Activated CD8-positive, alpha-beta memory T cell treated with anti-CD3 and anti-CD28 coated beads for 4 hours (primary cell): ENCODE measurements at regions not wholly inside any gene's neighbourhood (a gene's known extent, or its start where the extent isn't known, plus 50 kb on each side); places are given as distances from the start of the nearest gene placed in this dataset.
"Not testable (repeated sequence)": the region's sequence is repeated elsewhere in the genome, so short reads cannot be mapped to it uniquely, and the experiment has no call there.

Experiments
- DNase-seq, 2 donors: peaks; one replicate each; pipeline ENCODE4 v3.0.0-alpha.2; 2020; ENCODE audit warnings: low read depth in 2 of 2

DNA sequence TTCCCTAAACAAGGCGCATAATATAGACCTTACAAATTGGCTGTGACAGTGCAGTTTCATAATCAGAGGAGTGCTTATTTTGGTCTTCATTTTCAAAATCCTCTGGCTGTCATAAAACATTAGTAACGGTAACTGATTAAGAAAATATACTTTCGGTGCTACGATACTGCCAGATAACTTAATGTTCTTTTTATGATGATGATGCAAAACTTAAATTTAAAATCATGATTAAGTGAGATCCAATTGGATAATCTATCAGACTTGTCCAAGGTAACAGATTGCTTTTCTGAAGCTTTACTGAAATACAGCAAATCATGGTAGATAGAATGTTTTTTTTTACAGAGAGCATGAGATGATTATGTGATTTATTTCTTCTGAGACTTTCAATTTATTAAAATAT is 364.2 kb upstream of the CNTN3 start:
- DNase-seq: no peak

DNA sequence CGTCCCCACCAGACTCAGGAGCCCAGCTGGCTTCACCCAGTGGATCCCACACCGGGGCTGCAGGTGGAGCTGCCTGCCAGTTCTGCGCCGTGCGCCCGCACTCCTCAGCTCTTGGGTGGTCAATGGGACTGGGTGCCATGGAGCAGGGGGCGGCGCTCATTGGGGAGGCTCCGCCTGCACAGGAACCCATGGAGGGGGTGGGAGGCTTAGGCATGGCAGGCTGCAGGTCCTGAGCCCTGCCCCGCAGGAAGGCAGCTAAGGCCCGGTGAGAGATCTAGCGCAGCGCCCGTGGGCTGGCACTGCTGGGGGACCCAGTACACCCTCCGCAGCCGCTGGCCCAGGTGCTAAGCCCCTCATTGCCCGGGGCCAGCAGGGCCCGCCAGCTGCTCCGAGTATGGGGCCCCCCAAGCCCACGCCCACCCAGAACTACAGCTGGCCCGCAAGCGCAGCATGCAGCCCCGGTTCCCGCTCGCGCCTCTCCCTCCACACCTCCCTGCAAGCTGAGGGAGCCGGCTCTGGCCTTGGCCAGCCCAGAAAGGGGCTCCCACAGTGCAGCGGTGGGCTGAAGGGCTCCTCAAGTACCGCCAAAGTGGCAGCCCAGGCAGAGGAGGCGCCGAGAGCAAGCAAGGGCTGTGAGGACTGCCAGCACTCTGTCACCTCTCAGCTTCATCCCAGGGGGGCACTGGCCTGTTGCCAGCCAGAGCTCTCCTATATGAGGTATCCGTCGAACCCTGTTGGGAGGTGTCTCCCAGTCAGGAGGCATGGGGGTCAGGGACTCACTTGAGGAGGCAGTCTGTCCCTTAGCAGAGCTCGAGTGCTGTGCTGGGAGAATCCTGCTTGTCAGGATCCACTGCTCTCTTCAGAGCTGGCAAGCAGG is 370.8 kb upstream of the CNTN3 start:
- not testable (repeated sequence) for DNase-seq

DNA sequence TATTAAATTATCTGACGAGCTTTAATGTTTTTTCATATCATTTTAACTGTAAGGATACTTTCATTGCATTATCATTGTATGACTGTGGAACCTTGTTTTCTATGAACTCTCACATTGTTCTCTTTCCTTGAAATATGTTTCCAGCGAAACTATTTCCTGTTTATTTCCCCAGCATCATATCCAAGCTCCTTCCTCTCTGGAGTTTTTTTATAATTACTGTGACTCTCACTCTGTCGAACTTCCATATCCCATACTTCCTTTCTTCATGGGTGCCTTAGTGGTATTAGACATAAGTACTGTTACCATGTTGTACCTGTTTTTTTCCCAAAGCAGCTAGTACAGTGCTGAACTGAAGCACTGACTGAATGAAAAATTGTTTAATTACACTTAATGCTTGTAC is 373.6 kb upstream of the CNTN3 start:
- DNase-seq: no peak

DNA sequence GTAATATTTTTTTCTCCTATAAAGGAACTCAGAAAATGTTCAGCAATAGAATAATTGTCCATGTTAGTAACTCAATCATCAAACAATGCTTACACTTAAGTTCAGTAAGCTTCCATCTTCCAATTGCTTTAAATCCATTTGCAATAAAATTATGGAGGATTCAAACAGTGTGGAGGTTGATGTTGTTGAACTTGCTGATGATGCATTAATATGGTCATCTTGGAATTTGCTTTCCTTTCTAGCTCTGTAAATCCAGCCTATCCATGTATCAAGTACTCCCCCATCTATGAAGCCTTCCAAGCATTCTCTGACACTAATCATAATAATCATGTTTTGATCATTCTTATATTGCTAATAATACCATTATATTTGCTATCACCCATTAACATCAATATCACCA is 378.4 kb upstream of the CNTN3 start:
- no peak for DNase-seq

DNA sequence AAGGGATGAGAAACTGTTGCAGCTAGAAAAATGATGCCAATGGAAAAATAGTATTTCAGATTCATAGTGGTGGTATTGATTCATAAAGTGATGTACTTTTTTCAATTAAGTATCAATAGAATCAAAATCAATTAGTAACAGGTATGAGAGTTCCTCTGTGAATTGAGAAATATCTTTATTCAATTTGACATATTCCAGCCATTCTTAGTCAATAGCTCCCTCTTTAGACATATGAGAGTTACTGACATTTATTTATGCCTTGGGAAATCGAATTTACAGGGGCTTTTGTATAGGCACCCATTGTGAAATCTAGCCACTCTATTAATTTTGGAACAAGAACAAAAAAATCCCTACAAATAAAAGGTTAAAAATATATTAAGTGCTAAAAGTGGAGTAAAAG is 386.9 kb upstream of the CNTN3 start:
- no peak for DNase-seq

DNA sequence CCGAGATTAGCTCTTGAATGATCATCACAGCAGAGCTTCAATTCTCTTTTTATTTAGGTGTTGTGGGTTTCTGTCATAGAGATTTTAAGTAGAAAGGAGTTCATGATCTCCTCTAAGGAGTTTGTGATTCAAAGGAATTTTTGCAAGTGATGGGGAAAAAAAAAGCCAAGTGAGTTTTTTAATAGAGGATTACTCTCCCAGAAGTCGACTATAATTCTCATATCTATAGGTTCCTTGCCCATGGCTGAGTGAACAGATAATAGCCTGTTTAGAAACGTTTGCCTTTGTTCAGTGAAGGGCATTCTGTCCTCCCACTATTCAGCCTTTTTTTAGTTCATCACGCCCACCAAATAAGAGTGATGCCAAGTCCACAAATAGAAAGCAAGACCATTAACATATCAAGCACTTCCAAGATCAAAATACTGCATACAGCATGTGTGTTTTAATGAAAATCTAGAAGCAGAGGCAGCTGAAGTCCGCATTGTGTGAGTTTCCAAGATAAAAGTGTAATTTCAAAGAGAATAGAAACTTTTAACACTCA is 398.4 kb upstream of the CNTN3 start:
- no peak for DNase-seq

DNA sequence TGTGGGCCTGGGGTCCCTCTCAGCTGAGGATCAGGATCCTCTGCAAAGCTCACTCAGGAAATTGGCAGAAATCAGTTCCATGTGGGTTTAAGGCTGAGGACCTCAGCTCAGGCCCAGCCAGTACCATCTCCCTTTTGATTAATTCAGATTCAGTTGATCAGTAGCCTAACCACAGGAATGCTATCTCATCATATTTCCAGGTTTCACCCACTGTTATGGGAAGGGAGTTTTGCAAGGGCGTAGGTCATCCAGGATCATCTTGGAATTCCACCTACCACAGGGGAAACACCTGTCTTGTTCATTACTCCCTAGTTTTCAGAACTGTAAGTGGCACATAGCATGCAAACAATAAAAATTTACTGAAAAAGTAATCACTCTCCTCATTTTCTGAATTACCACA is 399.5 kb upstream of the CNTN3 start:
- DNase-seq: no peak

DNA sequence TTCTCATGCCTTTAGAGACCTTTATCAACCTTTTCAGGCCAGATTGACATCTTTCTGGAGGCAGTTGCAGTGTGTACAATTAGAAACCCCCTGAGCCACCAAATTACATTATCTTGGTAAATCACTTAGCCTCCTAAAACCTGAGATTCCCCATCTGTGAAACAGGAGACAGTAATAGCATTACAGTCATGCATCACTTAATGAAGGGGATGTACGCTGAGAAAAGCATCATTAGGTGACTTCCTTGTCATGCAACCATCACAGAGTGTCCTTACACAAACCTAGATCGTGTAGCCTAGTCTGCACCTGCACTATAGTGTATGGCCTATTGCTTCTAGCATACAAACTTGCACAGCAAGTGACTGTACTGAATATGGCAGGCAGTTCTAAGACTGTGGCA is 400.8 kb upstream of the CNTN3 start:
- DNase-seq: no peak

DNA sequence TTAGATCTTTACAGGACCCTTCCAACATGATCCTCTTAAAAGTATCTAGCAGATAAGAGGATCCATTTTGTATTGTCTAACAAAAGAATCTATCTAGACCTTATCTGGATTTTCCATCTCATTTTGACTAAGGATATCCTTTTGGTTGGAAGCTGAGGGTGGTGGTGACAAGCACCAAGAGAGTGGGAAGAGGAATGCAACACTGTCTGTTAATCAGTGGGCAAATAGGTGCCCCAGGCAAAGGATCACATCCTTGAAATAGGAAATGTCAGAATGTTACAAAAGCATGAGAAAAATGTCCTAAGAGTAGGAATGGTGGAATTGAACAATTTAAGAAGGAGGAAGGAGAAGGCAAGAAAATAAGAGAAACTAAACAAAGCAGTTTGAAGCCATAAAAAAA is 420.7 kb upstream of the CNTN3 start:
- DNase-seq: no peak

DNA sequence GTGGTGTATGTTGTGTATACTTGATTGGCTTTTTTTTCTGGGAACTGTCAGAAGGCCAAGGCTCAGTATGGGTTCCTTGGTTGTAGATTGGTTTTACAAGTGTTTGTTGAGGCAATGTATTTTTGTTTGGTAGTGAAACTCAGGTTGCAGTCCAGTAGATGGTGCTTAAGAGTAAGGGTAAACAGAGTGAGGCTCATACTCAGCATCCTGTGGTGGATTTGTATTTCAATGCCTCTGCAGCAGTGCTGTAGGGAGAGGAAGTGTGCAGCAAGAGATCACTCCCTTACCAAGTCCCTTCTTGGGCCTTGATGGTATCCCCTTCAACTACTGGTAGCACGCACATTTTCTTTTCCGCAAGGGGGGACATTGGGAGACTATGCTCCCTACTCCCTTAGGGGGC is 428.5 kb upstream of the CNTN3 start:
- no peak for DNase-seq

DNA sequence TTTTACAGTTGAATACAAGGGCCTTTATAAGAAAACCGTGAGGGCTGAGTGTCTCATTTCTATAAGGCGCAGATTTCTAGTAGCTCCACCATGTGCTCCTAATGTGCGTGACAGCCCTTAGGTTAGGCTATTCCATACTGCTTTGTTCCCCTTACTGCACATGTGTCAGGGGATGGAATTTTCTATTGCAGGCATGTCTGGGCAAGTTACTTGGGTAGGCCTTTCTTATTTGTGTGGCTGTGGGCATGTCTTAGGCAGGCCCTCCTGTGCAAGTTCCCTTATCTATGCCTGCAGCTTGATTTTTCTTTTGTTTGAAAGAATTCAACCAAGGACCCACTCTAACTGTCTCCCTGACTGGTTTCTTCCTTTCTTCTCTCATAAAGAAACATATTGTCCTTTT is 434.2 kb upstream of the CNTN3 start:
- no peak for DNase-seq

DNA sequence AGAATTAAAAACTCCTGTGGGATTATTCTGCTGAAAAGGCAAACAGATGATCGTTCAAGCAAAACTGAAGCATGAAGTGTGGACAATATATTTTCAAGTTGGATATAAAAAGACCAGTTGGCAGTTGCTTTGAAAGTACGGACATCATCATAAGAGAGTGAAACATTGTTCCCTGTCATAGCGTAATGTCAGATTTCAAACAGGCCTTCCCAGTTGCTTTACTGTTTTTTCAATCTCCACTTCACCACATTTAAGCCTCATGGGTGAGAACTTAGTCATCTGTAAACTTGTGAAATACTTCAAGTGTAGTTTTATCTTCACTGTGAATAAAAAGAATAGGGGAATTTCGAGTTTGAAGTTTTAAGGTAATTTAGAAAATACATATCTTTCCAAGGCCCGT is 435.1 kb upstream of the CNTN3 start:
- no peak for DNase-seq

DNA sequence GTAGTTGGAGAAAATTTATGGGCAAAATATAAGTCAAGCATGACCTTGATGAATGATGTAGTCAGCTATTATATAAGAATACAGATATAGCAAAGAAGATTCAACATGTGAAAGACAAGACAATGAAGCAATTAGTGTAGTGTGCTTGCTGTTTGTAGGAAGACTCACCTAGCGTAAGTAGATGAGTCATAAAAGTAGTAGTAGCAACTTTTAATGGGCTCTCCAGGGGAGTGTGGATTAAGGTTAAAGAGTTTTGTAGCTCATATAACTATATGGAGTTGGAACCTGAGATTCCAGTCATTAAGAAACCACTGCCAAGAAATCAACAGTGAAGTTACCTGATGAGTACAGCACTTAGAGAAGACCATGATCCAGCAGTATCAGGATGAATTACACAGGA is 444.7 kb upstream of the CNTN3 start:
- no peak for DNase-seq

DNA sequence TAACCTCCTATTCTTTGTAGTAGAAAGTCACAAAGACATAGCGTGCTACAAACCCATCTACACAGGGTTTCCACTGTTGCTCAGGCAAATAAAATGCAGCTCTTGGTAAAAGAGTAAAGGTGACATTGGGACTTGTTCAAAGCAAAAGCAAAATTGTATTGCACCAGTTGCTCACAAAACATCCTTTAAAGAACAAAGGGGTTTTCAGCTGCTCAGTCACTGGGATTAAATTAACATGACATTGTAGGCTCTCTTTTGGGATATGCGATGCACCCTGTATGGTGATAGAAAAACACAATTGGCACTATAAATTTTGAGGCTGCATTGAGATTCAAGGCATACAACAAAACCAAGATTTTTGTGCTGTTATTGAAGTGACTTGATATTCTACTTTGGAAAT is 447.3 kb upstream of the CNTN3 start:
- DNase-seq: no peak

DNA sequence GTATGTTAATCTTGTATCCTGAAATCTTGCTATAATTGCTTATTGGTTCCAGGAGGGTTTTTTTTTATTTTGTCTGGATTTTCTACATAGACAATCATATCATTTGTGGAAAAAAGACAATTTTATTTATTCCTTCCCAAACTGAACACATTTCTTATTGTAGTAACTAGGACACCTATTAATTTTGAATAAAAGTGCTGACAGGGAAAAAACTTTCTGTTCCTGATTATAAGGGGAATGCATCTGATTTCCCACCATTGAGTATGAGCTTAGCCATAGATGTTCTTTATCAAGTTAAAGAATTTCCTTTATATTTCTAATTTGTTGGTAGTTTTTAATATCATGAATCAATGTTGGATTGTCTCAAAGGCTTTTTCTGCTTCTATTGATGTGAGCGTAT is 460.7 kb upstream of the CNTN3 start:
- DNase-seq: no peak

DNA sequence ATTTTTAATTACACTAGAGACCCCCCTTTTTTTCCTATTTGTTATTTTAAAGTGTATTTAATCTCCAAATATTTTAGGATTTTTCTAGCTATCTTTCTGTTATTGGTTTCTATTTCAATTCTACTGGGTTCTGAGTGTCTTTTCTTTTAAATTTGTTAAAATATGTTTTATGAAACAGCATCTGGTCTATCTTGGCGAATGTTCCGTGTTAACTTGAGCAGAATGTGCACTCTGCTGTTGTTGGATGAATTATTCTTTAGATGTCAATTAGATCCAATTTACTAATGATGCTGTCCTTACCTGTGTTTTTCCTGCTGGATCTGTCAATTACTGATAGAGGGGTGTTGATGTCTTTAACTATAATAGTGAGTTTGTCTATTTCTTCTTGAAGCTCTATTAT is 462.0 kb upstream of the CNTN3 start:
- no peak for DNase-seq

DNA sequence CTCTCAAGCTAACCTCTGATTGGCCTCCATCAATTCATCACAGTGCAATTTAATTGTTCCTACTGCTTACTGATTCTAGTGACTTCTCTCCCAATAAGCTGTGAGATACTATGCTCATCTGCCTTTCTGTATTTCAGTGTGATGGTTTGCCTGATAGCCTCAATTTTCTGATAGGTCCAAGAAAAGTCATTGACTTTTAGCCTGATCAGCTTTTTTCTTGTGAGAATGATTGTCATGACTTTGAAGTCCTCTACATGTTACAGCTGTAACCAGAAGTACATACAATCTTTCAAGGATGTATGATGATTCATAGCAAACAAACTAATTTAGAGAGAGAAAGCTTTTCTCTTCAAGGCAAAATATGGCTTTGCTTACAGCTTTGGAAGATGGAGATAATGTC is 463.8 kb upstream of the CNTN3 start:
- DNase-seq: no peak

DNA sequence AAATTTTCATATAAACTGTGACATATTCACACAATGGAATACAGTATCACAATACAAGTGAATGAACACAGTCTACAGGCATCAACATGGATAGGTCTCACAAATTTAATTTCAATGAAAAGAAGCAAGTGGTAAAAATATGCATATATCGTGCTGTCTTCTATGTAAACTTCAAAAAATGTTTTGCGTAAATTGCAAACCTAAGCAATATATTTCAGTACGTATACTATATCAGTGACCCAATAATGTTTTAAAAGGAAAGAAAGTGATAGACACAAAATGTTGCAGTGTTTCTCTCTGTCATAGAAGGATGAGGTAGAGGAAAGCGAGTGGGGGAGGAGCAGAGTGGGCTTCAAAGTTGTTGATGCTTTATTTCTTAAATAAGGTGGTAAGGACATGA is 468.4 kb upstream of the CNTN3 start:
- DNase-seq: no peak

DNA sequence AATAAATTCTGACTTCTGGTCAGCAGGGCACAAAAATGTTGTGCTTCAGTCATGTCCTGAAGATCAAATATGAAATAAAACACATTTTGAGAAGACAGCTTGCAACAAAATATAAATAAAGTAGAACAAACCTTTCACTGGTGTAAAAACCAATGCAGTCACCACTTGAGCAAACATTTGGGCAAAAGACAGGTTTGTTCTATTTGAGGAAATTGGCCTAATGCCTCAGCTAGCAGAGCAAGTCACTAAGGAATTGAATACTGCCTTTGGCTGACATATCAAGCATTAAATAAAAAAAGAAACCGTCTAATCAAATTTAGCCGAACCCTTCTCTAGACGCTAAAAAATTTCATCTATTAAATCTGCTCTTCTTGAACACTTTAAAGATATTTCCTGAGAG is 475.4 kb upstream of the CNTN3 start:
- no peak for DNase-seq

DNA sequence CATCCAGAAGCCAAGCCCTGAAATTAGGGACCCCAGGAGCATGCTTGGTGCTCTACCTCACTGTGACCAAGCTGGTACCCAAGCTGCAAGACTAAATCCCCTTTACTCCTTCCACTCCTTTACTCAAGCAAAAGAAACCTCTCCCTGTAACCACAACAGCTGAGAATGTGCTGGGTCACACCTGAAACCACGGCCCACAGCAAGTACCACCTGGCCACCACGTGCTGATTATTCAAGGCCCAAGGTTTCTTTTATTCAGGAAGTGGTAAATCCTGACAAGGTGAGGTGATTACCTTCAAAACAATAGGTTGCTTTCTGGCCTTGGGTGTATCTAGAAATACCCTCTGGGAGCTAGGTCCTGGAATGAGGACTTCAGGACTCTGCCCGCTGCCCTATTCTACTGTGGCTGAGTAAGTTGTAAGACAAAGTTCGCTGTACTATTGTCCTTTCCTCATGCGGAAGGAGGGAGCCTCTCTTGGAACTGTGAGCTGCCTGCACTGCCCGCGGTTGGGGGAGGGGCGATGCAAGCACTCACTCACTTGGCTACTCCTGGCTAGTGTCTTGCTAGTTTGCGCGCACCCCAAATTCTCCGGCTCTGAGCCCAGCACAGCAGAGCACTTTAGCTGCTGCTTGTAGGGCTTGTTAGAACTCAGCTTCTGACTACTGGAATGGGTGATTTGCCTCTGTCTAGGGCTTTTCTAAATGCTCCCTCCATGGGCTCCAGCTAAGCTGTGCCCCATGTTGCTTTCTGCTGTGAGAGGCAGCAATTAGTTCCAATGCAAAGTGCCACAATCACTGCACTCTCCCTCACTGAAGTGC is 487.1 kb upstream of the CNTN3 start:
- no peak for DNase-seq

DNA sequence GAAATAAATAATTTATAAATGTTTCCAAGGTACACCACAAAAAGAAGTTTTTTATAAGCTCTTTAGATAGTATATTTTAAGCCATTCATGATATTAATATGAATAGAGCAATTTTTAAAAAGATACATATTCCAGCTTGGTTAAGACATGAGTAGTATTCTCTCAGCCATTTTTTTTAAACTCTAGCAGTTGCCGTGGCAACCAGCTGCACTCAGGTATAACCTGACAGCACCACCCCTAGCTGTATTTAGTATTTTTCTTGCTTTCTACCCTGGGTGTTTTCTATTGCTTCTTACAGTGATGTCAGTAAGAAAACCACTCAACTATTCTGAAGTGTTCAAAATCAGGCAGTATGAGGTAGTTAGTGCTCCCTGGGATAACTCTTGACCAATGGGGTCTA is 496.3 kb upstream of the CNTN3 start:
- no peak for DNase-seq

DNA sequence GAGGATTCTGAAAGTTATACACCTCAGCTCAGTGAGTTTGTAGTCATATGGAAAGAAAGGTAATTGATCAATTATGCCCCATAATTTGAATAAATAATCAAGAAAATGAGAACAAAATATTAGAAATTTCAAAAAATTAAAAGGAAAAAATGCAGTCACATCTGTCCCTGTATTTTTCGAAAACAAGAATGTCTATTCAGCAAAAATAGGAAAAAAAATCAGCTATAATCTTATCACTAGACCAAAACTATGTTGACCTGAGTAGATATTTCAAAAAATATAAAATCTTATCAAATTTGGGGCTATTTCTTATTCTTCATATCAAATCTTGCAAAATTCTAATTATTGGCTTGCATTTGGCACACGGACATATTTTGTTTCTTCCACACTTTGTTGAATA is 501.2 kb upstream of the CNTN3 start:
- DNase-seq: no peak

DNA sequence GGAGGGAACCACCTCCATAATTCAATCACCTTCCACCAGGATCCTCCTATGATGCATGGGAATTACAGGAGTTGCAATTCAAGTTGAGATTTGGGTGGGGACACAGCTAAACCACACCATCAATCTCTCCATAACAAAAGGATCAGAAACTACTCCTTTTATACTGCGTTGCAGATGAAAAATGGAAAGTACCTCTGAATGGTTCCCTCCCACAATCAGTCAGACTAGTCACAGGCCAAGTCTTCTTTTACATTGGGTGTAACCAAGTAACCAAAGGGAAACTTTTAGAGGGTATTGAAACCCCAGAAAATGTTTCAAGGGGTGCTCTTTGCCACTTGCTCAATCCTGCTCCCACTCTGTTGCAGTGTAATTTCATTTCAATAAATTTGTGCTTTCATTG is 504.3 kb upstream of the CNTN3 start:
- no peak for DNase-seq
